GM23338 (cell line): ENCODE measurements at regions not wholly inside any gene's neighbourhood (a gene's known extent, or its start where the extent isn't known, plus 50 kb on each side); places are given as distances from the start of the nearest gene placed in this dataset.

Source experiments
- CREB1 ChIP-seq: fragments of 250-450 bp; sonication (Bioruptor Pico); IDR thresholded peaks from 2 replicates; pipeline ENCODE4 v1.5.0; 2020; ENCODE audit warnings: low read depth, mild to moderate bottlenecking, moderate library complexity
- EZH2 ChIP-seq: fragments of 200-600 bp; sonication (generic); IDR thresholded peaks from one replicate; pipeline ENCODE4 v1.8.0; 2017; ENCODE audit warnings: antibody characterized with exemption, mild to moderate bottlenecking, low read depth; ENCODE audit not compliant: unreplicated experiment
- NANOG ChIP-seq: IDR thresholded peaks from 2 replicates; pipeline ENCODE4 v1.6.1; 2016; ENCODE audit warnings: antibody characterized with exemption, borderline replicate concordance
- POLR2AphosphoS5 ChIP-seq: IDR thresholded peaks from 2 replicates; pipeline ENCODE4 v1.6.1; 2016; ENCODE audit warnings: antibody characterized with exemption, low read depth
- TF ChIP-seq, protein P1 (sequence below), 2 experiments: fragments of 200-600 bp in 1 of 2; sonication (generic) in 1 of 2; conservative IDR thresholded peaks; 2 replicates each; pipeline versions ENCODE4 v1.5.1 to v1.6.1; 2016 to 2017; ENCODE audit warnings: antibody characterized with exemption in 2 of 2, low read depth in 2 of 2, mild to moderate bottlenecking in 2 of 2, moderate library complexity in 1 of 2
- TF ChIP-seq, protein P2 (sequence below): IDR thresholded peaks from one replicate; pipeline ENCODE4 v1.6.1; 2018; ENCODE audit warnings: antibody characterized with exemption; ENCODE audit not compliant: unreplicated experiment

DNA sequence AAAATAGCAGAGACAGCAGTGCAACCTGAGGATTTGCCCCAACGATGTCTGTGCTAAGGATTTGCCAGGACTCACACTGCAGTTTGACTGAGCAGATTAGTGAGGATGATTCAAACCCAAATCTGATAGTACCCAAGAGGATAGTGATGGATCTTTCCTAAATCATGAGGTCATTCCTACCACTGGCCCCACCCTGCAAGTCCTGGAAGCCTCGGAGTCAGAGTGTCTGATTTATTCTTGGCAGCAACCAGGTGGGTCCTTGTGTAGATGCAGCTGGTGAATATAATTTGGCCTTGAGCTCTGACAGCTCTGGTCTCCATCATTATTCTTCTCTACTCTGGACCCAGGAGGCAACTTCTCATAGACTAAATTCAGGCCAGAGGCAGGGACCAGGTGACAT is 179.3 kb upstream of the RAG2 start:
- TF ChIP-seq, protein P1, sequence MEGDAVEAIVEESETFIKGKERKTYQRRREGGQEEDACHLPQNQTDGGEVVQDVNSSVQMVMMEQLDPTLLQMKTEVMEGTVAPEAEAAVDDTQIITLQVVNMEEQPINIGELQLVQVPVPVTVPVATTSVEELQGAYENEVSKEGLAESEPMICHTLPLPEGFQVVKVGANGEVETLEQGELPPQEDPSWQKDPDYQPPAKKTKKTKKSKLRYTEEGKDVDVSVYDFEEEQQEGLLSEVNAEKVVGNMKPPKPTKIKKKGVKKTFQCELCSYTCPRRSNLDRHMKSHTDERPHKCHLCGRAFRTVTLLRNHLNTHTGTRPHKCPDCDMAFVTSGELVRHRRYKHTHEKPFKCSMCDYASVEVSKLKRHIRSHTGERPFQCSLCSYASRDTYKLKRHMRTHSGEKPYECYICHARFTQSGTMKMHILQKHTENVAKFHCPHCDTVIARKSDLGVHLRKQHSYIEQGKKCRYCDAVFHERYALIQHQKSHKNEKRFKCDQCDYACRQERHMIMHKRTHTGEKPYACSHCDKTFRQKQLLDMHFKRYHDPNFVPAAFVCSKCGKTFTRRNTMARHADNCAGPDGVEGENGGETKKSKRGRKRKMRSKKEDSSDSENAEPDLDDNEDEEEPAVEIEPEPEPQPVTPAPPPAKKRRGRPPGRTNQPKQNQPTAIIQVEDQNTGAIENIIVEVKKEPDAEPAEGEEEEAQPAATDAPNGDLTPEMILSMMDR (conservative IDR thresholded peaks at IDR 0.05; ENCODE audit: low read depth in 2 of 2): no peak
- TF ChIP-seq CREB1 (CRISPR knock-in tag) (no peak), POLR2AphosphoS5 (no peak), EZH2 (no peak), NANOG (no peak)
- TF ChIP-seq, protein P2, sequence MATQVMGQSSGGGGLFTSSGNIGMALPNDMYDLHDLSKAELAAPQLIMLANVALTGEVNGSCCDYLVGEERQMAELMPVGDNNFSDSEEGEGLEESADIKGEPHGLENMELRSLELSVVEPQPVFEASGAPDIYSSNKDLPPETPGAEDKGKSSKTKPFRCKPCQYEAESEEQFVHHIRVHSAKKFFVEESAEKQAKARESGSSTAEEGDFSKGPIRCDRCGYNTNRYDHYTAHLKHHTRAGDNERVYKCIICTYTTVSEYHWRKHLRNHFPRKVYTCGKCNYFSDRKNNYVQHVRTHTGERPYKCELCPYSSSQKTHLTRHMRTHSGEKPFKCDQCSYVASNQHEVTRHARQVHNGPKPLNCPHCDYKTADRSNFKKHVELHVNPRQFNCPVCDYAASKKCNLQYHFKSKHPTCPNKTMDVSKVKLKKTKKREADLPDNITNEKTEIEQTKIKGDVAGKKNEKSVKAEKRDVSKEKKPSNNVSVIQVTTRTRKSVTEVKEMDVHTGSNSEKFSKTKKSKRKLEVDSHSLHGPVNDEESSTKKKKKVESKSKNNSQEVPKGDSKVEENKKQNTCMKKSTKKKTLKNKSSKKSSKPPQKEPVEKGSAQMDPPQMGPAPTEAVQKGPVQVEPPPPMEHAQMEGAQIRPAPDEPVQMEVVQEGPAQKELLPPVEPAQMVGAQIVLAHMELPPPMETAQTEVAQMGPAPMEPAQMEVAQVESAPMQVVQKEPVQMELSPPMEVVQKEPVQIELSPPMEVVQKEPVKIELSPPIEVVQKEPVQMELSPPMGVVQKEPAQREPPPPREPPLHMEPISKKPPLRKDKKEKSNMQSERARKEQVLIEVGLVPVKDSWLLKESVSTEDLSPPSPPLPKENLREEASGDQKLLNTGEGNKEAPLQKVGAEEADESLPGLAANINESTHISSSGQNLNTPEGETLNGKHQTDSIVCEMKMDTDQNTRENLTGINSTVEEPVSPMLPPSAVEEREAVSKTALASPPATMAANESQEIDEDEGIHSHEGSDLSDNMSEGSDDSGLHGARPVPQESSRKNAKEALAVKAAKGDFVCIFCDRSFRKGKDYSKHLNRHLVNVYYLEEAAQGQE: no peak
